HG02798 (cell line): ENCODE measurements at regions not wholly inside any gene's neighbourhood (a gene's known extent, or its start where the extent isn't known, plus 50 kb on each side); places are given as distances from the start of the nearest gene placed in this dataset.

Experiments
- ATAC-seq: cut with Tn5 transposase; IDR thresholded peaks from one replicate; pipeline ENCODE4 v1.9.1; 2021; ENCODE audit warnings: mild to moderate bottlenecking; ENCODE audit not compliant: unreplicated experiment, poor library complexity

DNA sequence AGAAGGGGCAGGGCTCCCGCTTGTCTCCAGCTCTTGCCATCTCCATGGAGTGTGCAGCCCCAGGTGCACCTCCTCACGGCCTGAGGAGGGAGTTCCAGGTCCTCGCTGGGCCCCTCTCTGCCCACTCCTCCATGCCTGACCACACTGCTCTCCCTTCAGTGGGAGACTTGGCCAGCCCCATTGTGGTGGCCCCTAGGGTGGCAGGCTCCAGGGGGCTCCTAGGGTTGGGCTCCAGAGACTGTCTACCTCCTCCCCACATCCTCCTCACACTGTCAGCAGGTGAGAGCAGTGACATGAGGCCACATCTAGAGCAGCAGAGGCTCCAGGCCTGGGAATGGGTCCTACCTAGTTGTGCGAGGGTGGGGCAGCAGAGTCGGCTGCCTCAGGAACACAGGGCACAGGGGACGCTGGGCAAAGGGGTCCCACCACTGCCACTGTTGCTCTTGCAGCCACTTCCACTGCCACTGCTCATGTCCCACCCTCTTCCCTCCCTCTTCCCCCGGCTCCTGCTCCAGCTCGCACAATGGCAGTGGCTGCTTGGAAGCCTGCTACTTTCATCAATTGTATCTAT is 514.8 kb downstream of the MRPL39 start:
- ATAC-seq: no peak

DNA sequence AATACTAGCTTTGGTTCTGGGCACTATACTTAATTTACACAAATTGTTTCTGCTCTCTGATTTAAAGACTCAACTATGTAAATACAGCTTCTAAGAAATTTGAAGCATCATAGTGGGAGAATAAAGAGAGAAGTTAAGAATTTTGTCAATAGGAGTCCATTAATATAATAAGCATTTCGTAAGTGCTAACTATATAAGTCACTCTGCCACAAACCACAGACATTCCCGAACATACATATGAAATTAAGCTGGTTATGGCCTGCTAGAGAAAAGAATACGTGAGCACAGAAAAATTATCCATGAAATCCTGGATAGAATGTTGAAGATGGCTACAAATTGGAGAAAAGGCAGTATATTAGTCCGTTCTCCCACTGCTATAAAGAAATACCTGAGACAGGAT is 526.2 kb downstream of the MRPL39 start:
- ATAC-seq: no peak

DNA sequence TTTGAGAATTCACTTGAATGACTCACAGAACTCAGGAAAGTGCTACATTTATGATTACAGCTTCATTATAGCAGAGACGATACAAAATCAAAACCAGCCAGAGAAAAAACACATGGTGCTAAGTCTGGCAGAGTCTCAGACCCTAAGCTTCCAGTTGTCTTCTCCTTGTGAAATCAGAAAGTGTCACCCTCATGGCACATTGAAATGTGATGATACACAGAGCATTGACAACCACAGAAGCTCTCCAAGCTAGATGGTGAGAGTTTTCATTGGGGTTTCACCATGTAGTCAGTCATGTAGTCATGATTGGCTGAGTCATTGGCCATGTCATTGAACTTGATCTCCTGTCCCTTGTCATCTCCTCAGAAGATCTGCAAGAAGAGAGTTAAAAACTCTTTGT is 526.6 kb downstream of the MRPL39 start:
- no peak for ATAC-seq

DNA sequence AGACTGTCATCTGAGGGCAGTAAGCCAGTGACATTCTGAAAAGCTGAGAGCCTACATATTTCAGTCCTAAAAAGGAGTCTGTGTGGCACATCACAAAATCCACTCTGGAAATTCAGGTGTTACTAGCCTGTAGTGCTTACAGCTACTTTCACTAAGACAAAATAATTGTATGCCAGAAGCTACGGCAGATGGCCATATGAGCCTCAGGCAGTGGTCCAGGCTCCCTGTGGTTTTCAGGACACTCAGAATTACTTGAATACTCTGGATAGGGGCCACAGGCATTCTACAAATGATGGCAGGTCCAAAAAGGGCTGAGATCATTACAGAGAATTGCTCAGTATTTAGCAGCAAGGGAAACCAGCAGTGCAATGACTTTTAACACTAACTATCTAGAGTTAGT is 527.1 kb downstream of the MRPL39 start:
- ATAC-seq: no peak

DNA sequence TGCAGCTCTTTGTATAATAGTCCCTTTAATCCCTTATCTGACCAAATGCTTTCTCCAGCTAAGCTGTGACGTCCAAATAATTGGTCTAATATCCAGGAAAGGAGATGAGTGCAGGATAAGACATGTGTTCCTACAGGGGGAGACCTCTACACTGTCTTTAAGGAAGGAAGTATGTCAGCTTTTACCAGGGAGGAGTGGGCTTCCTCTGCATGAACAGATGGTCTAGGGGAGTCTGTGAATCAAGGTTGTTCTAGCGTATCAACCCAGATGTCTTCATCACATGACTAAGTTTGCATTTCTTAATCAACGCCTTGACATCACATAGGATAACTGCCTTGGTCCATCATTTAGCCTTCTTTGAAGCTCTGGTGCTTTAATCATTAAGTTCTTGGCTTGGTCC is 528.2 kb downstream of the MRPL39 start:
- ATAC-seq: no peak

DNA sequence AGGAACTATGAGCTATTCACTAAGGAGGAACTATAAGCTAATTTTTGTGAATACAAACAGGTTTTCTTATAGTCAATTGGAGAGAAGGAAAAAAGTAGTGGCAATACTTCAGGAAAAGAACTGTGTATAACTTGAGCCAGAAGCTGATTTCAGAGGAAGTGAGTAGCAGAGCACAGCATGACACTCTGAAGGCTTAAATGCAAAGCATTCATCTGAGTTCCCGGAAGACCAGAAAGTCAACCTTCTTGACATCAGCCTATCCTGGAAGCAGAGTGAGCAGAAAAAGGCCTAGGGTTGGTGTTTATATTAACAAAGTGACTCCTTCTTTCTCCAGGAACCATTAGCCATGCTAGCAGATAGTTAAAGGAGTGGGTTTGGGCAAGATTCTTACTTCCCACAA is 545.2 kb downstream of the MRPL39 start:
- ATAC-seq: peak; percentile 72

DNA sequence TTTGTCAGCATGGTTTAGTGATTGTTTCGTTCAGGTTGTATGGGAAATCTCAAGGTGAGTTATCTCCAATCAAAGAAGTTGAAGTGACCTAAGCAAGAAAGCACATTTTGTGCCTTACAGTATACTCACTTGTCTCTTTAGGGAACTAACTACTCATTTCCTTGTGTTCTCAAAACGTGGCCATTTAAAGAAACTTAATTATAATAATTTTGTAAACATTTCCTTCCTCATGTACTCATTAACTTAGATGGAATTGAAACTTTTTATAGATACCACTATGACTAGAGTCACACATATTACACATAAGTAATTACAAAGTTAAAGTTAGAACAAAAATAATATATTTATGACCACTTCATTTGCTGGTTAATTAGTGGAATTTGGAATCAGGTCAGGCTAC is 552.6 kb downstream of the MRPL39 start:
- ATAC-seq: no peak

DNA sequence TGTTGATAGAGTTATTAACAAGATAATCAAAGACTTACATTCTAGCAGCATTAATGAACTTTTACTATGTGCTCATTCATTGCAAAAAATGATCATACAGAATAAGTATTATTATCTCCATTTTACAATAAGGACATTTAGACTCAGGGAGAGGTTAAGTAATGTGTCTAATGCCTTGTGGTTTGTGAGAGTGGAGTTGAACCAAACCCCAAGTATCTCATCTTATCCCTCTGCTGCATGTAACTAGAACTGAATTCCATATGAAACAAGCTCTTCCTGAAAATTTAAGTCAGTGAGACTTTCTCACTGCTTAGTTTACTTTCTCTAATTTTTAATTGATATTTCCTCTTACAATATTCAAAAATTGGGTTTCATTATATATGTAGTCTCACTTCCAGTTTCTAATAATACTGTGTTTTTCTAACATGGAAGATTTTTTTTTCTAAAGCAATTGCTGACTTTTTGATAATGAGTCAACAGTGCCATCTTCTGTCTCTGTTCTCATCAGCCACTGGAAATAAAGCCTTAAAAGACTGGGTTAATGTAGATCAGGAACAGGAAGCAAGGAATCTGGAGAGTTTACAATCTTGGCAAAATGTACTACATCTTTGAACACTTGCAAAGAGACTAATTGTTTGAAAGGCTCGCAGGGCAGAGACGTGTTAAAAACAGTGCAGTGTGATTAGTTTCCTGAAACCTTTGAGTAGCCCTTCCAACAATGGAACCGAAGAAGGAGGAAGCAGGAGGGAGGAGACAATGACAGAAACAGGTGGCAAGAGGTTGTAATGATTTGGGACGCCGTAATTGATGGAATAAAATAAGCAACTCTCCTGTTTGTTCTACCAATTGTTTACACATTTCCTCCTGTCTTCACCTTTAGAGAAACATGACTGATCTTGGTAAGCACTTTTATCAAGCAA is 567.6 kb downstream of the MRPL39 start:
- peak; percentile 90 for ATAC-seq

DNA sequence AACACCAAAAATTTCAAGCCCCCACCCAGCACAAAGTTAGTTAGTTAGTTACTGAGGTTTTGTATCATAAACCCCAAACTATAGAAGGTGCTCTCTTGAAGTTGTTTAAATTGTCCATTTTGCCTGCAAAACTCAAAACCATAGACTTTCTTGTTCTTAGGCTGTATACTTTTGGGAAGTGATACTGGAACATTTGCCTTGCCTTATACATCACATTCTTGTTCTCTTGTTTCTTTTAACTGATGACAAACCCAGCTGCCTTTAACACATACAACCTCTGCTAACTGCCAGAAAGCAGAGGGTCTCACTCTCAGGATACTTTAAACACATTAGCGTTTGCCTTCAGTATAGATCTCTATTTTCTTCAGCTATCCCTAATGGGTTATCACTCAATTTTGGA is 570.5 kb downstream of the MRPL39 start:
- ATAC-seq: no peak

DNA sequence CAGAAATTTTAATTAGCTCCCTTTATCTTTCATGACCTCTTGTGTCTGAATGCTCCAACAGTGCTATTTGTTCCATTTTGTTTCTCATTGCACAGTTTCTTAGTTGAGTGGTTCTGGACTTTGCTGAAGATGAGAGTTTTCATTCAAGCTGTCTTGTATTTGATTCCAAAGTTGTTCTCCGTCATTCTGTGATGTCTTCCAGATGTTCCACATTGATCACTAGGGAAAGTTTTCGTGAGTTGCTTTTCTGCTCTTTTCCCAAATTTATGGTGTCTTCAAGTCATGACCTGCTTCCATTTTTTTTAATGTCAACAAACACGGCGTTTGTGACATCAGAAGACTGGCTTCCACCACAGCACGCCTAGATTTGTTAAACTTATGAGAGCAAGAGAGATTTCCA is 575.5 kb downstream of the MRPL39 start:
- no peak for ATAC-seq

DNA sequence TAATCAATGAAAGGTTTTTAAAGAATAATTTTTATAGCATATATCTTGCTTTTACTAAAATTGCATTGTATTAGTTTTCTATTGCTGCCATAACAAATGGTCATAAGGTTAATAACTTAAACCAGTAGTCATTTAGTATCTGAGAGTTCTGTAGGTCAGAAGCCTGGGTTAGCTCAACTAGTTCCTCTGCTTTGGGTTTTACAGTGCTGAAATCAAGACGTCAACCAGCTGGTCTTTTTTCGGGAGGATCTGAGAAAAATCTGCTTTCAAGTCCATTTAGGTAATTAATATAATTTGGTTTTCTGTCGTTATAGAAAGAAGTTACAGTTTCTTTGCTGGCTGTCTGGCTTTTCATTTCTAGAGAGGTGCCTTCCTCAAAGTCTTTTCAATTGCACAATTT is 577.7 kb downstream of the MRPL39 start:
- ATAC-seq: peak; percentile 47

DNA sequence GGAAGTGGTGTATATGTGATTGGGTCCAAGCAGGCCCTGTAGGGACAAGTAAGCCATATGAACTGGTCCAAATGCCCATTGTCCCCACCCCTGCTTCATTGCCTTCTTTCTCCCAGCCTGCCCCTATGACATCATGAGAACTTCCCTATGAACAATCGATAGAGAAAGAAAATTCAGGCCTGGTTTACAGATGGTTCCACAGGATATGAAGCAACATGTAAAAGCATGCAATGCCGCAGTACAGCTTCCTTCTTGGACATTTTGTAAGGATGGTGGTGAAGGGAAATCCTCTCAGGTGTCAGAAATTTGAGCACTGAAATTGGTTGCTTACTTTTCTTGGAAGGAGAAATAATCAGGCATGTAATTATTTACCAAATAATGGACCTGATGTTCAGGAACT is 581.7 kb downstream of the MRPL39 start:
- no peak for ATAC-seq

DNA sequence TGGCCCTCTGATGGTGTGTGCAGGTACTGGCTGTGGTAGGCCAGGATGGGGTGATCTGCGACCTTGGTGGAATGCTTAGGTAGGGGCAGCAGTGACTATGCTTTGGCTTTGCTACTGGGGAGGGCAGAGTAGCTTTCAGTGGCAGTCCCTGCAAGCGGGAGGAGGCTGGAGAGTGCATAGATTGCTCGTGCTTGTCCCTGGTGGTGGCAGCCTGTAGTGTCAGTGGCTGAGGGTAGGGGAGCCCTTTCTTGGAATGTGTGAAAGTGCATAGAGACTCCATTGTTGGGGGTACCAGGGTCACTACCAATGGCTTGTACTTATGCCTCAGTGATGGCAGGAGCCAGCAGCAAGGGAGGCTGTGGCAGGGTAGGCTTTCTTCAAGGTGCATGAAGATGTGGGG is 582.6 kb downstream of the MRPL39 start:
- ATAC-seq: no peak

DNA sequence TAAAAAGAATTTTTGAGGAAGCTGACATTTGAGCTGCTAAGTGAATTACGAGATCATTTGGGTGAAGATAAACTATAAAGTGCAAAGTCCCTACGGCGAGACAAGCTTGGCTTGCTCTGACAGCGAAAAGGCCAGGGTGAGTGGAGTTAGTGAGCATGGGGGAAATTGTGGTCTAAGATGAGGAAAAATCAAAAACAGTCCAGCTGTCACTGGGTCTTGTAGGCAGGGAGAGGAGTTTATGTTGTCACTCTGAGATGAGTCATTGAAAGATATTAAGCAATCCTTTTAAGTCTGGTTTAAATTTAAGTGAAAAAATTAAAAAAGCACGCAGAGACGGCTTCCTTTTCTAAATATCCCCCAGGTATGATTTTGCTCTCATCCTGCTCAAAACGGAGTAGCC is 601.9 kb downstream of the MRPL39 start:
- ATAC-seq: no peak

DNA sequence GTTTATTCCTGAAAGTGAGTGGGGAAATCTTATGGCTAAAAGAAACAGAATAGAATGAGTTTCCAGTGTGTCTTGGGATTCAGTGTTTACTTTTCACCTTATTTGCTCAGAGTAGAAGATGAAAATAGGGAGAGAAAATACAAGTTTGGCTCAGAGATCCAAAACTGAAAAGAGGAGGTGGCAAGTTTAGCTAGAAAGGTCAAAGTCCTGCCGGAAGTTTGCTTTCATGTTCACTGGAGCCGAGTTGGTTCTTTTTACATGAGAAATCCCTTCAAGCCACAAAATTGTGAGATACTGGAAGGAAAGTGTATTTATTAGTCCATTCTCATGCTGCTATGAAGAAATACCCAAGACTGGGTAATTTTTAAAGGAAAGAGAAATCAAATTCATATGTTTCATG is 604.6 kb downstream of the MRPL39 start:
- no peak for ATAC-seq

DNA sequence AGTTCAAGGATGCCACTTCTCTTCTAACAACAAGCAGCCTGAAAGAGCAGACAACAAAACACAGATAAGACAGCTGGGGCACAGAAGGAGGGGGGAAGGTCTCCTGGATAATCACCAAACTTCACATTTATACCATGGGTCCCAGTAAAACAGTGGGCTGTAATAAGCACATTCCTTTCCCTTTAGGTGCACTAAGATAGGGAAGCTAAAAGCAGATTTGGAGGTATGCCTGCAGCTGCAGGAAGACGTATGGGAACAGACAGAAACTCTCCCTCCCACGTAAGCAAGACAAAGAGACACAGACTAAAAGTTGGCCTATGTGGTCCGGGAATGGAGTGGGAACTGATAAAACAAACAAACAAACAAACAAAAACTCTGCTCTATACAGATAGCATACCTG is 612.1 kb downstream of the MRPL39 start:
- peak; percentile 22 for ATAC-seq

DNA sequence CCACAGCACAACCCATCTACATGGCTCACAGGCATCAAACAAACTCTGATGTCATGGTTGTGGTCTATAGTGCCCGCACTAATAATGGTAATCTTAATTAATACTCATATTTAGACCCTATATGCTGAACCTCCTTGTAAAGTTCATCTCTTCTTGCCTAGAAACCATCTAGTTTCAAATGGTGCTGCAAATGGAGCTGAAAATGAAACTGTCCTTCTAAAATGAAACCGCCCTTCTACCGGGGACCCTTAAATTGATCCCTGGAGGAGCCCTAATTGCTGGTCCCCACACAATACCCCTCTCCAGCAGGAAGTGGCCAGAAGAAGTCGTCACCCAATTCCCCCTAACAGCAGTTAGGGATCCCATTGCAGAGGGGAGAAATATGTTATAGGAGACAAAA is 612.6 kb downstream of the MRPL39 start:
- peak; percentile 55 for ATAC-seq

DNA sequence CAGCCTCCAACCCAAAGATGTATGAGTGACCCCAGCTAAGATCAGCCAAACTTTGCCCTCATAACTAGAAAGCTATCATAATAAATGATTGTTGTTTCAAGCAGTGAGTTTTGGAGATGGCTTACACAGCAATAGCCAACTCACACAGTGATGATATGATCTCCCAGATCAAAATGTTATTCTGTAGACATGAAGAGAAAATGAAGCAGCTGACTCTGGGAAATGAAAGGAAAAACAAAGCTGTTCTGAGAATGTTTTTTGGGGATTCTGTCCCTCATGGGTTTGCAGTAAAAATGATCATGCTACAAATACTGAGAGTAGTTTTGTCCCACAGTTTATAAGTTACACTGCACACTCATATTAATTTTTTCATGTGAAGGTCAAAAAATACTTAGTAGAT is 617.8 kb downstream of the MRPL39 start:
- ATAC-seq: no peak

DNA sequence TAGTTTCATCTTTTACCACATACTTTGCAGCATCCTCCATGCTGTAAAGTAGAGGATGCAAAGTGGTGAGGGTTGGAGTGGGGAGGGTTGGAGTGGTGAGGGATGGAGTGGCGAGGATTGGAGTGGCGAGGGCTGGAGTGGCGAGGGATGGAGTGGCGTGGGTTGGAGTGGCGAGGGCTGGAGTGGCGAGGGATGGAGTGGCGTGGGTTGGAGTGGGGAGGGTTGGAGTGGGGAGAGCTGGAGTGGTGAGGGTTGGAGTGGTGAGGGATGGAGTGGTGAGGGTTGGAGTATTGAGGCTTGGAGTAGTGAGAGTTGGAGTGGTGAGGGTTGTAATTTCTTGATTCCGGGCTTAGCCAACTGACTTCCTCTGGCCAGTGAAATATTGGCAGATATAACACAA is 618.3 kb downstream of the MRPL39 start:
- no peak for ATAC-seq

DNA sequence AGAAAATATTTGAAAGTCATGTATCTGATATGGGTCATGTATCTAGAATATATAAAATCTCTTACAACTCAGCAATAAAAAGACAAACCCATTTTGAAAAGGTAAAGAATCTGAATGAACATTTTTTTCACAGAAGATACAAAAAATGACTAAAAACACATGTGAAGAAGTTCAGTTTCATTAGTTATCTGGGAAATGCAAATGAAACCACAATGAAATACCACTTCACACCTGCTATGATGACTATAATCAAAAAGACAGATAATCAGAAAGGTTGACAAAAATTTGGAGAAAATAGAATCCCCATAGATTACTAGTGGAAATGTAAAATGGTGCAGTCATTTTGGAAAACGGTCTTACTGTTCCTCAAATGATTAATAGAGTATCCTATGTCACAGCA is 631.0 kb downstream of the MRPL39 start:
- ATAC-seq: peak; percentile 71

DNA sequence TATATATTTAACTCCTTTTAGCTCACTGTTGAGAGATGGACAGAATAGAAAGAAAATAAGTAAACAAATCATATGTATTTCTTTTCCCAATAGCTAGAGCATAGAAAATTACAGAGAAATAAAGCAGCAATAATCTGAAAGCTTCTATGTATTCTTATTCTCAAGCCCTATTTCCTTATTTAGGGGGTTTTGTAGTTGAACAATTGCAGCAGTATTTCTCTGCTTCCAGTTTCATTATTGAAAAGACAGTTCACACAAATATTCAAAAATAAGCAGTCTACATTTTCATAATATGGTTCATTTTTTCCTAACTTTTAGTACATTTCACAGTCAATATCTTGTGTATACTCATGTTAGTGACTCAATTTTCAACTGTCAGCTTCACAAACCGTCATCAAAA is 638.2 kb downstream of the MRPL39 start:
- ATAC-seq: peak; percentile 54
